ENCODE measurements at regions not wholly inside any gene's neighbourhood (a gene's known extent, or its start where the extent isn't known, plus 50 kb on each side); places are given as distances from the start of the nearest gene placed in this dataset.

DNA sequence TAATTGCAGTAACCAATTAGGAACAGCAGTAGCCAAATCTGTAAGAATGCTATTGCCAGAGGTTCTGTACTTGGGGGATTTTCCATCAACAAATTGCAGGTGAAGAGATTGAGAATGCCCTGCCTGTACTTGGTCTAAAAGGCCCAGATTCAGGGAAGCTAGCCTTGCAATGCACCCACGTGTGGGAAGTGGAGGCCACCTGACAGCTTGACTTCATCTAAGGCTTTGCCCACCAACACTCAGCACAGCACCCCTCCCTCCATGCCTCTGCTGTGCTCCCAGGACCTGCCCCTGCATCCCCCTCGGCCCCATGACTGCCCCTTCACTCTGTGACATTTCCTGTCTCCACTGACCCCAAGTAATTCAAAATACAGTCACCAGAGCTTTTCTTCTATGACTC lies 79.1 kb upstream of the CDH5 start:
- TF ChIP-seq POLR2AphosphoS5 (IDR thresholded peaks at IDR 0.05) = no peak
- no peak for TF ChIP-seq POLR2A (IDR thresholded peaks at IDR 0.05)
- no peak for TF ChIP-seq EP300 (IDR thresholded peaks at IDR 0.05)
- TF ChIP-seq, protein P1, sequence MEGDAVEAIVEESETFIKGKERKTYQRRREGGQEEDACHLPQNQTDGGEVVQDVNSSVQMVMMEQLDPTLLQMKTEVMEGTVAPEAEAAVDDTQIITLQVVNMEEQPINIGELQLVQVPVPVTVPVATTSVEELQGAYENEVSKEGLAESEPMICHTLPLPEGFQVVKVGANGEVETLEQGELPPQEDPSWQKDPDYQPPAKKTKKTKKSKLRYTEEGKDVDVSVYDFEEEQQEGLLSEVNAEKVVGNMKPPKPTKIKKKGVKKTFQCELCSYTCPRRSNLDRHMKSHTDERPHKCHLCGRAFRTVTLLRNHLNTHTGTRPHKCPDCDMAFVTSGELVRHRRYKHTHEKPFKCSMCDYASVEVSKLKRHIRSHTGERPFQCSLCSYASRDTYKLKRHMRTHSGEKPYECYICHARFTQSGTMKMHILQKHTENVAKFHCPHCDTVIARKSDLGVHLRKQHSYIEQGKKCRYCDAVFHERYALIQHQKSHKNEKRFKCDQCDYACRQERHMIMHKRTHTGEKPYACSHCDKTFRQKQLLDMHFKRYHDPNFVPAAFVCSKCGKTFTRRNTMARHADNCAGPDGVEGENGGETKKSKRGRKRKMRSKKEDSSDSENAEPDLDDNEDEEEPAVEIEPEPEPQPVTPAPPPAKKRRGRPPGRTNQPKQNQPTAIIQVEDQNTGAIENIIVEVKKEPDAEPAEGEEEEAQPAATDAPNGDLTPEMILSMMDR (IDR thresholded peaks at IDR 0.05) = no peak
